Suprapubic skin (tissue), 4 donors: ENCODE measurements at regions not wholly inside any gene's neighbourhood (a gene's known extent, or its start where the extent isn't known, plus 50 kb on each side); places are given as distances from the start of the nearest gene placed in this dataset.

ENCODE experiments used
- DNase-seq, 2 donors: peaks; one replicate each; pipeline ENCODE4 v3.0.0-alpha.2; 2019; ENCODE audit warnings: low spot score in 2 of 2
- H3K27ac ChIP-seq: fragments of 200-600 bp; sonication (generic); one replicate; pipeline ENCODE4 v1.5.1; 2019
- H3K27me3 ChIP-seq: fragments of 200-600 bp; sonication (generic); one replicate; pipeline ENCODE4 v1.5.1; 2019
- H3K36me3 ChIP-seq: fragments of 200-600 bp; sonication (generic); one replicate; pipeline ENCODE4 v1.5.1; 2019
- H3K4me1 ChIP-seq: fragments of 200-600 bp; sonication (generic); one replicate; pipeline ENCODE4 v1.5.1; 2019
- H3K4me3 ChIP-seq: fragments of 200-600 bp; sonication (generic); one replicate; pipeline ENCODE4 v1.5.1; 2019; ENCODE audit warnings: mild to moderate bottlenecking
- H3K9me3 ChIP-seq: fragments of 200-600 bp; sonication (generic); one replicate; pipeline ENCODE4 v1.5.1; 2019
- EP300 ChIP-seq: sonication (generic); formaldehyde crosslinking; IDR thresholded peaks from one replicate; pipeline ENCODE4 v1.6.1; 2017; ENCODE audit warnings: antibody characterized with exemption
- POLR2A ChIP-seq, 2 donors: fragments of 450-650 bp; IDR thresholded peaks; one replicate each; pipeline ENCODE4 v1.6.1; 2017; ENCODE audit warnings: antibody characterized with exemption in 2 of 2, mild to moderate bottlenecking in 2 of 2, moderate library complexity in 2 of 2
- POLR2AphosphoS5 ChIP-seq, 3 donors: sonication (generic); formaldehyde crosslinking; IDR thresholded peaks; one replicate each; pipeline ENCODE4 v1.6.1; 2017; ENCODE audit warnings: antibody characterized with exemption in 3 of 3
- WGBS: methylation state at CpG from one replicate; pipeline ENCODE4 v1.1.5; 2018; 5-methylcytosine and 5-hydroxymethylcytosine counted together
- TF ChIP-seq, protein P1 (sequence below), 2 donors: fragments of 200-600 bp in 1 of 2; fragments of 450-650 bp in 1 of 2; sonication (generic) in 1 of 2; IDR thresholded peaks; one replicate each; pipeline ENCODE4 v1.5.1; 2016 to 2019; ENCODE audit warnings: antibody characterized with exemption in 2 of 2, mild to moderate bottlenecking in 1 of 2, moderate library complexity in 1 of 2

DNA sequence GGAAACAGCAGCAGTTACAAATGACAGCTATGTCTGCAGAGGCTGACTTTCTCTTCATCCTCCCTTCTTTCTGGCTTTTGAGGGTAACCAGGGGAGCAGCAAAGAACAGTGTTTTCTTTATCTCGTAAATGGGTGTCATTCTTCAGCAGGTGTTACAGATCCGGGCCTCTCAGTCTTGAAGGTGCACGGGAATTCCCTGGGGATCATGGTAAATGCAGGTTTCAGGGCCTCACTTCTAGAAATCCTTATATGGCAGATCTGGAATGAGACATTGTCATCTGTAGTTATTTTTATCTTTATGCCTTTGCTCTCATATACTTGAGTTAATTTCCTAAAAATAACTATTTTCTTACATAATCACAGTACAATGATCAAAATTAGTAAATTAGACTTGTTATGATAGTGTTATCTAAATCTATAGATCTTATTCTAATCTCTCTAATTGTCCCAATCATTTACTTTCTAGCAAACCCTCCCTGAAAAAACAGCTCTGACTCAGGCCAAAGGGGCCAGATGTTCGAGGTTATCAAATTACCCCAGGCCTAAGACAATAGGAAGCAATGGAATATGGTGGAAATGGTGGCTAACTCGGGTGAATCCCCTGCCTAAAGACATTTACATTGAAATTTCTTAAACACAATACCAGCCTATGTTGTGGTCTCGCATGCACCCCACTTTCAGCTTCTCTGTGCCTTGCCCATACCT lies 145.0 kb downstream of the CAND1 start:
- DNase-seq: no peak
- Histone ChIP-seq H3K36me3 (no peaks in the 10 kb centered on the region), H3K4me3 (no peak overlapping the region), H3K9me3 (no peaks in the 10 kb centered on the region), H3K4me1 (no peaks in the 10 kb centered on the region), H3K27ac (no peak overlapping the region), H3K27me3 (no peaks in the 10 kb centered on the region)
- WGBS: 69% methylated on average over 6 of the region's 6 CpGs
- TF ChIP-seq POLR2A (IDR thresholded peaks at IDR 0.05) (no peak), EP300 (no peak), POLR2AphosphoS5 (IDR thresholded peaks at IDR 0.05) (no peak)
- TF ChIP-seq, protein P1, sequence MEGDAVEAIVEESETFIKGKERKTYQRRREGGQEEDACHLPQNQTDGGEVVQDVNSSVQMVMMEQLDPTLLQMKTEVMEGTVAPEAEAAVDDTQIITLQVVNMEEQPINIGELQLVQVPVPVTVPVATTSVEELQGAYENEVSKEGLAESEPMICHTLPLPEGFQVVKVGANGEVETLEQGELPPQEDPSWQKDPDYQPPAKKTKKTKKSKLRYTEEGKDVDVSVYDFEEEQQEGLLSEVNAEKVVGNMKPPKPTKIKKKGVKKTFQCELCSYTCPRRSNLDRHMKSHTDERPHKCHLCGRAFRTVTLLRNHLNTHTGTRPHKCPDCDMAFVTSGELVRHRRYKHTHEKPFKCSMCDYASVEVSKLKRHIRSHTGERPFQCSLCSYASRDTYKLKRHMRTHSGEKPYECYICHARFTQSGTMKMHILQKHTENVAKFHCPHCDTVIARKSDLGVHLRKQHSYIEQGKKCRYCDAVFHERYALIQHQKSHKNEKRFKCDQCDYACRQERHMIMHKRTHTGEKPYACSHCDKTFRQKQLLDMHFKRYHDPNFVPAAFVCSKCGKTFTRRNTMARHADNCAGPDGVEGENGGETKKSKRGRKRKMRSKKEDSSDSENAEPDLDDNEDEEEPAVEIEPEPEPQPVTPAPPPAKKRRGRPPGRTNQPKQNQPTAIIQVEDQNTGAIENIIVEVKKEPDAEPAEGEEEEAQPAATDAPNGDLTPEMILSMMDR (IDR thresholded peaks at IDR 0.05): no peak

DNA sequence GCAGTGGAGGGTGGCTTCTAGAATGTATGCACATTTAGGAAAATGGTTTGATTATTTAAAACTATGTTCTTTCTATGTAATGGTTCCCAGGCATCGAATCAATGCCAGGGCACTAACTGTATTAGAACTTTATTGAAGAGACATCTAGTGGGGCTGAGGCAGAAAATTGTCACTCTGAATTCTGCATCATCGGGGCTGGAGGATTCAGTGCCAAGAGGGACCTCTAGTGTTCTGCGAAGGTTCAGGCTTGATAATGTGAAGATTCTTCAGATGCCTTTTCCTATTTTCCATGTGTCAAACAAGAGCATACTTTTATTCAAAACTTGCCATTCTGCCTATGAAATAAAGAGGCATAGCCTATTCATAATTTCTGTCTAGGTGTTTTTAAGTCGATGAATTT lies 146.3 kb downstream of the CAND1 start:
- no peak for DNase-seq
- WGBS: 51% methylated on average over 4 of the region's 4 CpGs
- TF ChIP-seq POLR2A (IDR thresholded peaks at IDR 0.05) (no peak), EP300 (no peak), POLR2AphosphoS5 (IDR thresholded peaks at IDR 0.05) (no peak)
- TF ChIP-seq, protein P1 (IDR thresholded peaks at IDR 0.05): no peak

DNA sequence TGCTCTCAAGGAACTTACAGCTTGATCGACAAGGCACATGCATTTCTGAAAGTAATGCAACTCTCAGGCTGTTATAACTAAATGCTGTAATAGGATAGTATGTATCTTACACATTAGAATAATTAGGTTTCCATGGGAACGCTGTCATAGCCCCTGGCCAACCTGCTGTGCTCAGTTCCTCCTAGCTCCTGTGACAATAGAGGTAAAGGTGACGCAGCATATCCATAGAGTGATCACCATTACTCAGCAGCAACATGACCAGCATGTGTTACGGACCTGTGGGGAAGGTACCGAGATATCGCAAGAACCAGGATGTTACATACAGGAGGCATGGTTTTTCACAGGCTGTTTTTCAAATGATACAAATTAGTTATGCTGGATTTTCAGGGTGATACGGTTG lies 150.7 kb downstream of the CAND1 start:
- H3K36me3 ChIP-seq: no peaks in the 10 kb centered on the region
- WGBS: 94% methylated on average over 7 of the region's 7 CpGs
- H3K4me3 ChIP-seq: no peak overlapping the region
- no peak overlapping the region for H3K27ac ChIP-seq
- no peaks in the 10 kb centered on the region for H3K27me3 ChIP-seq
- H3K9me3 ChIP-seq: no peaks in the 10 kb centered on the region
- no peak for TF ChIP-seq POLR2AphosphoS5 (IDR thresholded peaks at IDR 0.05)
- TF ChIP-seq EP300: no peak
- TF ChIP-seq, protein P1 (IDR thresholded peaks at IDR 0.05): no peak
- TF ChIP-seq POLR2A (IDR thresholded peaks at IDR 0.05): no peak
- H3K4me1 ChIP-seq: no peaks in the 10 kb centered on the region
- DNase-seq: no peak

More for the DNA sequence above, 146.3 kb downstream of the CAND1 start:
- H3K27ac ChIP-seq: no peak overlapping the region
- H3K4me3 ChIP-seq: no peak overlapping the region
- no peaks in the 10 kb centered on the region for H3K36me3 ChIP-seq
- no peaks in the 10 kb centered on the region for H3K9me3 ChIP-seq
- no peaks in the 10 kb centered on the region for H3K27me3 ChIP-seq
- no peaks in the 10 kb centered on the region for H3K4me1 ChIP-seq

DNA sequence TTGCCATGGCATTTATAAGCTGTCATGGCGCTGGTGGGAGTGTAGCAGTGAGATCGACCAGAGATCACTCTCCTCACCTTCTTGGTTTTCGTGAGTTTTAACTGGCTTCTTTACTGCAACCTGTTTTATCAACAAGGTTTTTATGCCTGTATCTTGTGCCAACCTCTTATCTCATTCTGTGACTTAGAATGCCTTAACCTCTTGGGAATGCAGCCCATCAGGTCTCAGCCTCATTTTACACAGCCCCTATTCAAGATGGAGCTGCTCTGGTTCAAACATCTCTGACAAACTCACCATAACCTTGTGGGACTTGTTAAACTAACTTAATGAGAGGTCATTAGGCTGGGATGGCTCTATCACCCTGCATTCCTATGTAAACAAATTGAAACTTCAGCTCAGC lies 151.3 kb downstream of the CAND1 start:
- H3K27me3 ChIP-seq: no peaks in the 10 kb centered on the region
- 89% methylated on average over 3 of the region's 3 CpGs for WGBS
- DNase-seq: no peak
- no peaks in the 10 kb centered on the region for H3K9me3 ChIP-seq
- no peak overlapping the region for H3K27ac ChIP-seq
- no peak overlapping the region for H3K4me3 ChIP-seq
- H3K36me3 ChIP-seq: no peaks in the 10 kb centered on the region
- no peaks in the 10 kb centered on the region for H3K4me1 ChIP-seq
- TF ChIP-seq, protein P1 (IDR thresholded peaks at IDR 0.05): no peak
- TF ChIP-seq POLR2AphosphoS5 (IDR thresholded peaks at IDR 0.05) (no peak), POLR2A (IDR thresholded peaks at IDR 0.05) (no peak), EP300 (no peak)

DNA sequence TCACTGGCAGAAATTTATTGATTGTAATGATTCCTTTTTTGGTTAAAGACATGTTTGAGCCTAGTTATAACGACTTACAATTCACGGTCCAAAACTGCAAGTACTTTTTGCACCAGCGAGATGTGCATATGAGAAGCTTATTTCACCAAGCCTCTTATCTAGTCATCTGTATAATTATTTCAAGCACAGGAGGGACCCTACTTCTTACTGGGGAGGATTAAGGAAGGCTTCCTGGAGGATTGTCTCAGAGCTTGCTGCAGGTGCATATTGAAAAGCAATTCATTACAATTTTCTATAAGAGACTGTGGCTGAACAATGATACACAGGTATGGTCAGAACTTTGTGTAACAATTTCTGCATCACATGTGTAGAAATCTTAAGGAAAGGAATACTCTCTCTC lies 152.9 kb downstream of the CAND1 start:
- 88% methylated on average over 3 of the region's 3 CpGs for WGBS
- no peak for DNase-seq
- Histone ChIP-seq H3K4me3 (no peak overlapping the region), H3K4me1 (no peaks in the 10 kb centered on the region), H3K9me3 (no peaks in the 10 kb centered on the region), H3K27me3 (no peaks in the 10 kb centered on the region), H3K36me3 (no peaks in the 10 kb centered on the region), H3K27ac (no peak overlapping the region)
- no peak for TF ChIP-seq POLR2AphosphoS5 (IDR thresholded peaks at IDR 0.05)
- no peak for TF ChIP-seq POLR2A (IDR thresholded peaks at IDR 0.05)
- no peak for TF ChIP-seq EP300
- TF ChIP-seq, protein P1 (IDR thresholded peaks at IDR 0.05): no peak
